ENCODE measurements at regions not wholly inside any gene's neighbourhood (a gene's known extent, or its start where the extent isn't known, plus 50 kb on each side); places are given as distances from the start of the nearest gene placed in this dataset.

DNA sequence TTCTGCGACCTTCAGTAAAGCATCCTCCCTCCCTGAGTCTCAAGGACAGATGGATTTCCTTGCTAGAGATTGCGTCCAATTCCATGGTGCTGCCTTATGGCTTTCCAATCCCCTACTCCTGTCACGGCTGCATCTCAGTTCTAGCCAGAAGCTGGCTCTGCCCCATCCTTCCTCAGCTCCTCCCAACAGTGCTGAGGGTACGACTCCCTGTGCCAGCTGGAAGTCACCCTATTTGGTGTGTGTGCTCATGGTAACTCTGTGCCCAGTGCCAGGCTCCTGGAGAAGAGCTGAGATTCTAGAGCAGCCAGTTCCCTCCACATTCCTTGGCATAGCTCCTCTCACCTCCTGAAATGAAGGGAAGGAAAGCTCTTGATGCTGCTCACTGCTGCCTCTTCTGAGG is 185.0 kb upstream of the PODXL start:
- TF ChIP-seq, protein P1, sequence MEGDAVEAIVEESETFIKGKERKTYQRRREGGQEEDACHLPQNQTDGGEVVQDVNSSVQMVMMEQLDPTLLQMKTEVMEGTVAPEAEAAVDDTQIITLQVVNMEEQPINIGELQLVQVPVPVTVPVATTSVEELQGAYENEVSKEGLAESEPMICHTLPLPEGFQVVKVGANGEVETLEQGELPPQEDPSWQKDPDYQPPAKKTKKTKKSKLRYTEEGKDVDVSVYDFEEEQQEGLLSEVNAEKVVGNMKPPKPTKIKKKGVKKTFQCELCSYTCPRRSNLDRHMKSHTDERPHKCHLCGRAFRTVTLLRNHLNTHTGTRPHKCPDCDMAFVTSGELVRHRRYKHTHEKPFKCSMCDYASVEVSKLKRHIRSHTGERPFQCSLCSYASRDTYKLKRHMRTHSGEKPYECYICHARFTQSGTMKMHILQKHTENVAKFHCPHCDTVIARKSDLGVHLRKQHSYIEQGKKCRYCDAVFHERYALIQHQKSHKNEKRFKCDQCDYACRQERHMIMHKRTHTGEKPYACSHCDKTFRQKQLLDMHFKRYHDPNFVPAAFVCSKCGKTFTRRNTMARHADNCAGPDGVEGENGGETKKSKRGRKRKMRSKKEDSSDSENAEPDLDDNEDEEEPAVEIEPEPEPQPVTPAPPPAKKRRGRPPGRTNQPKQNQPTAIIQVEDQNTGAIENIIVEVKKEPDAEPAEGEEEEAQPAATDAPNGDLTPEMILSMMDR (IDR thresholded peaks at IDR 0.05), result no peak
- no peak for TF ChIP-seq EZH2 (IDR thresholded peaks at IDR 0.05; ENCODE audit: borderline replicate concordance, insufficient read depth, low read depth, low read length, poor library complexity, severe bottlenecking)
